K562 (cell line): ENCODE measurements at regions not wholly inside any gene's neighbourhood (a gene's known extent, or its start where the extent isn't known, plus 50 kb on each side); places are given as distances from the start of the nearest gene placed in this dataset.

Experiments
- ATF2 ChIP-seq: sonication (generic); formaldehyde crosslinking; IDR thresholded peaks from 2 replicates; pipeline ENCODE4 v1.8.1; 2022; ENCODE audit warnings: missing genetic modification reagents
- BCL6 ChIP-seq: fragments of 250-450 bp; sonication (Bioruptor Pico); IDR thresholded peaks from 2 replicates; pipeline ENCODE4 v1.4.0; 2020
- CCNT2 ChIP-seq: IDR thresholded peaks from 2 replicates; pipeline ENCODE4 v1.6.1; 2011; ENCODE audit warnings: borderline replicate concordance, low read depth, mild to moderate bottlenecking, moderate library complexity, mixed read lengths, low read length; ENCODE audit not compliant: insufficient read length; ENCODE audit errors: extremely low read depth
- CHCHD3 ChIP-seq: fragments of 250-450 bp; sonication (Bioruptor Pico); IDR thresholded peaks from 2 replicates; pipeline ENCODE4 v2.1.2; 2022; ENCODE audit warnings: mild to moderate bottlenecking
- JUND ChIP-seq, 2 experiments: IDR thresholded peaks; 2 replicates in 1 of 2; 3 replicates in 1 of 2; pipeline ENCODE4 v1.6.1; 2011; ENCODE audit warnings: borderline replicate concordance in 2 of 2, low read depth in 2 of 2, low read length in 2 of 2, improper control_type of control experiment in 1 of 2, missing biosample characterization in 1 of 2, missing genetic modification characterization in 1 of 2, missing genetic modification reagents in 1 of 2
- MAFG ChIP-seq: fragments of 450-650 bp; conservative IDR thresholded peaks from 2 replicates; pipeline ENCODE4 v1.6.1; 2016; ENCODE audit warnings: missing genetic modification characterization, missing compliant biosample characterization
- MXI1 ChIP-seq: IDR thresholded peaks from 2 replicates; pipeline ENCODE4 v1.6.1; 2011; ENCODE audit warnings: low read depth, mild to moderate bottlenecking, improper control_type of control experiment, low read length
- RBM34 ChIP-seq: fragments of 200-400 bp; formaldehyde crosslinking; IDR thresholded peaks from 2 replicates; pipeline ENCODE4 v1.6.1; 2018; ENCODE audit warnings: low read length, borderline replicate concordance; ENCODE audit not compliant: insufficient read depth
- REST ChIP-seq, 2 experiments: fragments of 450-650 bp; formaldehyde crosslinking in 1 of 2; IDR thresholded peaks; 2 replicates each; pipeline versions ENCODE4 v1.4.0 to v1.6.1; 2014 to 2020; ENCODE audit warnings: mild to moderate bottlenecking in 2 of 2, borderline replicate concordance in 1 of 2, low read depth in 1 of 2
- RFX1 ChIP-seq: fragments of 450-650 bp; IDR thresholded peaks from 2 replicates; pipeline ENCODE4 v1.6.1; 2016; ENCODE audit warnings: mild to moderate bottlenecking, moderate library complexity
- SREBF2 ChIP-seq: sonication (generic); formaldehyde crosslinking; IDR thresholded peaks from 2 replicates; pipeline ENCODE4 v1.4.0; 2020; ENCODE audit warnings: mild to moderate bottlenecking, missing genetic modification reagents
- TAF15 ChIP-seq: fragments of 200-400 bp; formaldehyde crosslinking; IDR thresholded peaks from 2 replicates; pipeline ENCODE4 v1.6.1; 2017; ENCODE audit warnings: mild to moderate bottlenecking, low read depth, low read length, moderate library complexity
- ZBTB7A ChIP-seq: IDR thresholded peaks from 2 replicates; pipeline ENCODE4 v1.6.1; 2011; ENCODE audit warnings: low read depth, mild to moderate bottlenecking, low read length, moderate library complexity, borderline replicate concordance; ENCODE audit not compliant: control insufficient read depth
- ZBTB8A ChIP-seq: fragments of 450-650 bp; IDR thresholded peaks from 2 replicates; pipeline ENCODE4 v1.6.1; 2018; ENCODE audit warnings: mild to moderate bottlenecking, moderate library complexity; ENCODE audit not compliant: partially characterized antibody
- ZNF212 ChIP-seq: fragments of 450-650 bp; formaldehyde crosslinking; IDR thresholded peaks from 2 replicates; pipeline ENCODE4 v1.4.0; 2020; ENCODE audit warnings: mild to moderate bottlenecking
- ZNF280A ChIP-seq: fragments of 450-650 bp; IDR thresholded peaks from 2 replicates; pipeline ENCODE4 v1.6.1; 2018; ENCODE audit warnings: mild to moderate bottlenecking, low read depth; ENCODE audit not compliant: partially characterized antibody

GRCh38 chr6:27140999-27141528 is 106.4 kb upstream of the PRSS16 start (continued):
- no peak for TF ChIP-seq REST (IDR thresholded peaks at IDR 0.05; ENCODE audit: borderline replicate concordance)
- no peak for TF ChIP-seq REST (CRISPR knock-in tag; IDR thresholded peaks at IDR 0.05; ENCODE audit: low read depth)
- TF ChIP-seq JUND (IDR thresholded peaks at IDR 0.05; ENCODE audit: borderline replicate concordance, low read depth, low read length) = no peak
- TF ChIP-seq JUND (tag; IDR thresholded peaks at IDR 0.05; ENCODE audit: borderline replicate concordance, low read depth, low read length) = no peak
- no peak for TF ChIP-seq ZBTB7A
- TF ChIP-seq RFX1 = no peak
- TF ChIP-seq ATF2 (CRISPR knock-in tag) = no peak
- TF ChIP-seq BCL6 (CRISPR knock-in tag) = no peak
- no peak for TF ChIP-seq SREBF2 (CRISPR knock-in tag)
- 0 out of 2 replicates have a peak, but pooled peaks have one; percentile 37 for TF ChIP-seq MXI1
- no peak for TF ChIP-seq TAF15
- no peak for TF ChIP-seq RBM34
- peak; percentile 10 for TF ChIP-seq CCNT2
- TF ChIP-seq MAFG = no peak
- no peak for TF ChIP-seq ZNF280A
- no peak; the same call in none of the 2 replicates for TF ChIP-seq CHCHD3
- no peak for TF ChIP-seq ZNF212 (CRISPR knock-in tag)
- no peak for TF ChIP-seq ZBTB8A
